ENCODE measurements at regions not wholly inside any gene's neighbourhood (a gene's known extent, or its start where the extent isn't known, plus 50 kb on each side); places are given as distances from the start of the nearest gene placed in this dataset.

GRCh38 chr2:173830170-173830569 lies 135.0 kb downstream of the SP3 start:
- Mint-ChIP-seq H3K4me3 (ENCODE audit: low read depth) (no peak overlapping the region), H3K27me3 (ENCODE audit: low read depth) (peaks cover 17% of the 10 kb centered on the region), H3K36me3 (ENCODE audit: low read depth) (no peaks in the 10 kb centered on the region), H3K4me1 (ENCODE audit: low read depth) (peaks cover 2% of the 10 kb centered on the region), H3K27ac (no peak overlapping the region), H3K9me3 (no peaks in the 10 kb centered on the region)
- DNase-seq (ENCODE audit: low spot score), result no peak
- intact Hi-C loops (cut with micrococcal nuclease), result no loop called here

GRCh38 chr2:173831312-173832229 lies 133.6 kb downstream of the SP3 start:
- Mint-ChIP-seq H3K27ac (no peak overlapping the region), H3K4me1 (ENCODE audit: low read depth) (peaks cover 2% of the 10 kb centered on the region), H3K4me3 (ENCODE audit: low read depth) (no peak overlapping the region), H3K36me3 (ENCODE audit: low read depth) (no peaks in the 10 kb centered on the region), H3K9me3 (no peaks in the 10 kb centered on the region), H3K27me3 (ENCODE audit: low read depth) (peaks cover 17% of the 10 kb centered on the region)
- intact Hi-C loops (cut with micrococcal nuclease), result no loop called here
- DNase-seq (ENCODE audit: low spot score), result no peak

GRCh38 chr2:173834141-173834540 lies 131.0 kb downstream of the SP3 start:
- peaks cover 8% of the 10 kb centered on the region for H3K27me3 Mint-ChIP-seq (ENCODE audit: low read depth)
- no peak for DNase-seq (ENCODE audit: low spot score)
- no peak overlapping the region for H3K4me3 Mint-ChIP-seq (ENCODE audit: low read depth)
- H3K4me1 Mint-ChIP-seq (ENCODE audit: low read depth), result no peaks in the 10 kb centered on the region
- H3K27ac Mint-ChIP-seq, result no peak overlapping the region
- H3K9me3 Mint-ChIP-seq, result no peaks in the 10 kb centered on the region
- intact Hi-C loops (cut with micrococcal nuclease), result no loop called here
- no peaks in the 10 kb centered on the region for H3K36me3 Mint-ChIP-seq (ENCODE audit: low read depth)

GRCh38 chr2:173835726-173836125 lies 129.4 kb downstream of the SP3 start:
- no peaks in the 10 kb centered on the region for H3K9me3 Mint-ChIP-seq
- H3K4me1 Mint-ChIP-seq (ENCODE audit: low read depth), result no peaks in the 10 kb centered on the region
- H3K4me3 Mint-ChIP-seq (ENCODE audit: low read depth), result no peak overlapping the region
- no peaks in the 10 kb centered on the region for H3K36me3 Mint-ChIP-seq (ENCODE audit: low read depth)
- DNase-seq (ENCODE audit: low spot score), result no peak
- intact Hi-C loops (cut with micrococcal nuclease), result no loop called here
- H3K27me3 Mint-ChIP-seq (ENCODE audit: low read depth), result peaks cover 12% of the 10 kb centered on the region
- H3K27ac Mint-ChIP-seq, result no peak overlapping the region

GRCh38 chr2:173841110-173841509 lies 124.1 kb downstream of the SP3 start:
- H3K27me3 Mint-ChIP-seq (ENCODE audit: low read depth), result peaks cover 17% of the 10 kb centered on the region
- no peak for DNase-seq (ENCODE audit: low spot score)
- no peaks in the 10 kb centered on the region for H3K9me3 Mint-ChIP-seq
- no peak overlapping the region for H3K4me3 Mint-ChIP-seq (ENCODE audit: low read depth)
- H3K36me3 Mint-ChIP-seq (ENCODE audit: low read depth), result no peaks in the 10 kb centered on the region
- intact Hi-C loops (cut with micrococcal nuclease), result no loop called here
- H3K4me1 Mint-ChIP-seq (ENCODE audit: low read depth), result no peaks in the 10 kb centered on the region
- H3K27ac Mint-ChIP-seq, result no peak overlapping the region

GRCh38 chr2:173843526-173843925 lies 121.6 kb downstream of the SP3 start:
- Mint-ChIP-seq H3K27me3 (ENCODE audit: low read depth) (peaks cover 21% of the 10 kb centered on the region), H3K27ac (no peak overlapping the region), H3K9me3 (no peaks in the 10 kb centered on the region), H3K4me3 (ENCODE audit: low read depth) (no peak overlapping the region), H3K4me1 (ENCODE audit: low read depth) (no peaks in the 10 kb centered on the region), H3K36me3 (ENCODE audit: low read depth) (no peaks in the 10 kb centered on the region)
- DNase-seq (ENCODE audit: low spot score), result no peak
- intact Hi-C loops (cut with micrococcal nuclease), result no loop called here

GRCh38 chr2:173851141-173851641 lies 114.0 kb downstream of the SP3 start:
- H3K9me3 Mint-ChIP-seq, result no peaks in the 10 kb centered on the region

GRCh38 chr2:173854141-173854540 lies 111.0 kb downstream of the SP3 start:
- intact Hi-C loops (cut with micrococcal nuclease), result no loop called here
- Mint-ChIP-seq H3K27me3 (ENCODE audit: low read depth) (peaks cover 6% of the 10 kb centered on the region), H3K4me1 (ENCODE audit: low read depth) (peaks cover 3% of the 10 kb centered on the region), H3K36me3 (ENCODE audit: low read depth) (no peaks in the 10 kb centered on the region), H3K27ac (no peak overlapping the region), H3K4me3 (ENCODE audit: low read depth) (no peak overlapping the region), H3K9me3 (no peaks in the 10 kb centered on the region)
- no peak for DNase-seq (ENCODE audit: low spot score)

More at GRCh38 chr2:173851141-173851641, 114.0 kb downstream of the SP3 start:
- no peak for DNase-seq (ENCODE audit: low spot score)
- Mint-ChIP-seq H3K36me3 (ENCODE audit: low read depth) (no peaks in the 10 kb centered on the region), H3K4me3 (ENCODE audit: low read depth) (no peak overlapping the region), H3K27me3 (ENCODE audit: low read depth) (peaks cover 3% of the 10 kb centered on the region), H3K4me1 (ENCODE audit: low read depth) (no peaks in the 10 kb centered on the region), H3K27ac (no peak overlapping the region)
- intact Hi-C loops (cut with micrococcal nuclease), result no loop called here

GRCh38 chr2:173854840-173855239 lies 110.3 kb downstream of the SP3 start:
- no peaks in the 10 kb centered on the region for H3K9me3 Mint-ChIP-seq
- H3K4me3 Mint-ChIP-seq (ENCODE audit: low read depth), result no peak overlapping the region
- H3K4me1 Mint-ChIP-seq (ENCODE audit: low read depth), result peaks cover 3% of the 10 kb centered on the region
- peaks cover 6% of the 10 kb centered on the region for H3K27me3 Mint-ChIP-seq (ENCODE audit: low read depth)
- H3K27ac Mint-ChIP-seq, result no peak overlapping the region
- intact Hi-C loops (cut with micrococcal nuclease), result no loop called here
- H3K36me3 Mint-ChIP-seq (ENCODE audit: low read depth), result no peaks in the 10 kb centered on the region
- DNase-seq (ENCODE audit: low spot score), result no peak

GRCh38 chr2:173855661-173856060 lies 109.5 kb downstream of the SP3 start:
- H3K9me3 Mint-ChIP-seq, result no peaks in the 10 kb centered on the region
- intact Hi-C loops (cut with micrococcal nuclease), result no loop called here
- DNase-seq (ENCODE audit: low spot score), result no peak
- peaks cover 5% of the 10 kb centered on the region for H3K4me1 Mint-ChIP-seq (ENCODE audit: low read depth)
- no peak overlapping the region for H3K27ac Mint-ChIP-seq
- H3K36me3 Mint-ChIP-seq (ENCODE audit: low read depth), result no peaks in the 10 kb centered on the region
- H3K27me3 Mint-ChIP-seq (ENCODE audit: low read depth), result peaks cover 6% of the 10 kb centered on the region
- H3K4me3 Mint-ChIP-seq (ENCODE audit: low read depth), result no peak overlapping the region
